ENCODE measurements at regions not wholly inside any gene's neighbourhood (a gene's known extent, or its start where the extent isn't known, plus 50 kb on each side); places are given as distances from the start of the nearest gene placed in this dataset.

- ATAC-seq (no peak), DNase-seq (no peak)
- Histone ChIP-seq H3K4me1 (no peaks in the 10 kb centered on the region), H3K9me3 (no peaks in the 10 kb centered on the region), H3K27me3 (no peaks in the 10 kb centered on the region), H3K36me3 (replicated peaks in 1 of 2; ENCODE audit: insufficient read depth in 1 of 2, low read depth in 2 of 2) (no peaks in the 10 kb centered on the region), H3K4me3 (no peak overlapping the region), H3K27ac (no peak overlapping the region)
- TF ChIP-seq CTCF (IDR thresholded peaks at IDR 0.05) = no peak
- TF ChIP-seq POLR2A (IDR thresholded peaks at IDR 0.05) = no peak
- 91 to 95% methylated on average over 2 of the region's 2 CpGs for WGBS, 2 donors
- intact Hi-C loops (cut with DNase I) = no loop called here
Measured at GRCh38 chr7:109049366-109049765, 479.7 kb downstream of the DNAJB9 start.

- H3K4me3 ChIP-seq = no peak overlapping the region
- no peaks in the 10 kb centered on the region for H3K36me3 ChIP-seq (replicated peaks in 1 of 2; ENCODE audit: insufficient read depth in 1 of 2, low read depth in 2 of 2)
- ATAC-seq = no peak
- H3K4me1 ChIP-seq = no peaks in the 10 kb centered on the region
- TF ChIP-seq CTCF (IDR thresholded peaks at IDR 0.05) (no peak), POLR2A (IDR thresholded peaks at IDR 0.05) (no peak)
- no peaks in the 10 kb centered on the region for H3K27me3 ChIP-seq
- H3K27ac ChIP-seq = no peak overlapping the region
- DNase-seq = no peak
- intact Hi-C loops (cut with DNase I) = no loop called here
- 100% methylated on average over 1 of the region's 1 CpG; no CpG with 5 or more reads in 1 of the 2 donors for WGBS, 2 donors
- no peaks in the 10 kb centered on the region for H3K9me3 ChIP-seq
Measured at GRCh38 chr7:109059089-109059488, 489.4 kb downstream of the DNAJB9 start.

GRCh38 chr7:109062798-109063197 is 493.1 kb downstream of the DNAJB9 start:
- Histone ChIP-seq H3K9me3 (no peaks in the 10 kb centered on the region), H3K27ac (no peak overlapping the region), H3K36me3 (replicated peaks in 1 of 2; ENCODE audit: insufficient read depth in 1 of 2, low read depth in 2 of 2) (no peaks in the 10 kb centered on the region), H3K4me3 (no peak overlapping the region), H3K27me3 (no peaks in the 10 kb centered on the region), H3K4me1 (no peaks in the 10 kb centered on the region)
- TF ChIP-seq CTCF (IDR thresholded peaks at IDR 0.05) = no peak
- TF ChIP-seq POLR2A (IDR thresholded peaks at IDR 0.05) = no peak
- DNase-seq = no peak
- 86 to 89% methylated on average over 4 of the region's 4 CpGs for WGBS, 2 donors
- no peak for ATAC-seq
- intact Hi-C loops (cut with DNase I) = no loop called here

GRCh38 chr7:109073543-109073942 is 503.9 kb downstream of the DNAJB9 start:
- Histone ChIP-seq H3K9me3 (no peaks in the 10 kb centered on the region), H3K36me3 (replicated peaks in 1 of 2; ENCODE audit: insufficient read depth in 1 of 2, low read depth in 2 of 2) (no peaks in the 10 kb centered on the region), H3K4me1 (no peaks in the 10 kb centered on the region), H3K27me3 (no peaks in the 10 kb centered on the region), H3K27ac (no peak overlapping the region), H3K4me3 (no peak overlapping the region)
- intact Hi-C loops (cut with DNase I) = no loop called here
- no peak for ATAC-seq
- TF ChIP-seq POLR2A (IDR thresholded peaks at IDR 0.05) (no peak), CTCF (IDR thresholded peaks at IDR 0.05) (no peak)
- 56 to 63% methylated on average over 3 of the region's 3 CpGs for WGBS, 2 donors
- DNase-seq = no peak

GRCh38 chr7:109076396-109076972 is 506.8 kb downstream of the DNAJB9 start:
- TF ChIP-seq CTCF (IDR thresholded peaks at IDR 0.05) (no peak), POLR2A (IDR thresholded peaks at IDR 0.05) (no peak)
- Histone ChIP-seq H3K4me3 (no peak overlapping the region), H3K27me3 (no peaks in the 10 kb centered on the region), H3K36me3 (replicated peaks in 1 of 2; ENCODE audit: insufficient read depth in 1 of 2, low read depth in 2 of 2) (no peaks in the 10 kb centered on the region), H3K27ac (no peak overlapping the region), H3K4me1 (no peaks in the 10 kb centered on the region), H3K9me3 (no peaks in the 10 kb centered on the region)
- ATAC-seq = no peak
- intact Hi-C loops (cut with DNase I) = no loop called here
- WGBS, 2 donors = 66 to 73% methylated on average over 2 of the region's 2 CpGs
- no peak for DNase-seq

Data from body of pancreas (tissue), 4 donors.